A549 (cell line): ENCODE measurements at regions not wholly inside any gene's neighbourhood (a gene's known extent, or its start where the extent isn't known, plus 50 kb on each side); places are given as distances from the start of the nearest gene placed in this dataset.

Source experiments
- ATAC-seq, 2 experiments: fragments of 200-7000 bp in 1 of 2; fragments of >200 bp in 1 of 2; cut with Nextera tagmentation in 1 of 2; cut with Tn5 transposase in 1 of 2; 3 replicates each; pipeline versions ENCODE4 v1.8.0 to v1.9.1; 2018 to 2020; ENCODE audit warnings: mild to moderate bottlenecking in 1 of 2, moderate library complexity in 1 of 2
- CTCF ChIA-PET: fragments of 300-600 bp; sonication (Branson Sonifier 250); formaldehyde crosslinking; extraction: SDS; loops from one replicate; lab custom pipeline; 2021; ENCODE audit warnings: antibody characterized with exemption, inconsistent platforms; lab: Yijun Ruan, JAX
- POLR2A ChIA-PET: fragments of 350-600 bp; formaldehyde crosslinking; extraction: SDS; loops from one replicate; lab custom pipeline; 2021; ENCODE audit warnings: antibody characterized with exemption, inconsistent platforms; lab: Yijun Ruan, JAX
- DNase-seq, 2 experiments: peaks; one replicate each; pipeline versions ENCODE4 v3.0.0 to v3.0.0-alpha.2; 2011 to 2016; ENCODE audit warnings: low read depth in 1 of 2, low spot score in 1 of 2
- FAIRE-seq: peaks from 2 replicates; lab custom pipeline; 2011; peaks lifted over from hg19 to GRCh38; lab: Jason Lieb, UNC
- H3K27ac ChIP-seq, 2 experiments: fragments of >200 bp; sonication (Bioruptor Twin); formaldehyde crosslinking; 3 replicates each; pipeline ENCODE4 v1.5.1; 2016 to 2017
- H3K4me1 ChIP-seq: fragments of >200 bp; sonication (Bioruptor Twin); formaldehyde crosslinking; 3 replicates; pipeline ENCODE4 v1.6.1; 2016
- H3K4me2 ChIP-seq: fragments of >200 bp; sonication (Bioruptor Twin); formaldehyde crosslinking; 3 replicates; pipeline ENCODE4 v1.6.1; 2016
- H3K4me3 ChIP-seq: fragments of >200 bp; sonication (Bioruptor Twin); formaldehyde crosslinking; 3 replicates; pipeline ENCODE4 v1.5.1; 2016
- H3K9me3 ChIP-seq: fragments of >200 bp; sonication (Bioruptor Twin); formaldehyde crosslinking; 3 replicates; pipeline ENCODE4 v1.6.1; 2016
- CBX2 ChIP-seq: fragments of 200-600 bp; sonication (generic); IDR thresholded peaks from 2 replicates; pipeline ENCODE4 v1.6.1; 2016; ENCODE audit warnings: low read depth, mild to moderate bottlenecking, borderline replicate concordance
- CHD2 ChIP-seq: fragments of 150-350 bp; IDR thresholded peaks from 2 replicates; pipeline ENCODE4 v1.6.1; 2014; ENCODE audit warnings: low read length; ENCODE audit not compliant: partially characterized antibody
- CHD4 ChIP-seq: fragments of 200-600 bp; sonication (generic); IDR thresholded peaks from 2 replicates; pipeline ENCODE4 v1.6.1; 2016; ENCODE audit warnings: antibody characterized with exemption, mild to moderate bottlenecking, borderline replicate concordance
- CTCF ChIP-seq: fragments of >200 bp; sonication (Bioruptor Twin); formaldehyde crosslinking; IDR thresholded peaks from 3 replicates; pipeline ENCODE4 v1.5.1; 2016
- ELK1 ChIP-seq: fragments of 150-350 bp; IDR thresholded peaks from 2 replicates; pipeline ENCODE4 v1.6.1; 2014; ENCODE audit warnings: low read depth, mild to moderate bottlenecking, low read length
- FOSL2 ChIP-seq, 2 experiments: fragments of 450-650 bp in 1 of 2; fragments of >200 bp in 1 of 2; sonication (Bioruptor Twin) in 1 of 2; formaldehyde crosslinking; IDR thresholded peaks; 2 replicates each; pipeline versions ENCODE4 v1.5.0 to v1.6.1; 2016 to 2020; ENCODE audit warnings: mild to moderate bottlenecking in 1 of 2, moderate library complexity in 1 of 2
- FOXS1 ChIP-seq: fragments of 250-450 bp; sonication (Bioruptor Pico); IDR thresholded peaks from 2 replicates; pipeline ENCODE4 v1.5.0; 2020; ENCODE audit warnings: mild to moderate bottlenecking, moderate library complexity
- HOXB5 ChIP-seq: fragments of 250-450 bp; sonication (Bioruptor Pico); IDR thresholded peaks from 2 replicates; pipeline ENCODE4 v1.5.0; 2020; ENCODE audit warnings: mild to moderate bottlenecking, moderate library complexity
- JUNB ChIP-seq: fragments of >200 bp; sonication (Bioruptor Twin); formaldehyde crosslinking; IDR thresholded peaks from 2 replicates; pipeline ENCODE4 v1.6.1; 2016
- MAFK ChIP-seq: fragments of 450-650 bp; IDR thresholded peaks from 2 replicates; pipeline ENCODE4 v1.6.1; 2014; ENCODE audit not compliant: partially characterized antibody
- MAX ChIP-seq: IDR thresholded peaks from 2 replicates; pipeline ENCODE4 v1.6.1; 2012
- MYC ChIP-seq: IDR thresholded peaks from 2 replicates; pipeline ENCODE4 v1.6.1; 2012; ENCODE audit warnings: mild to moderate bottlenecking, inconsistent platforms, low read length, improper control_type of control experiment, borderline replicate concordance
- NPAS2 ChIP-seq: fragments of 250-450 bp; sonication (Bioruptor Pico); IDR thresholded peaks from 2 replicates; pipeline ENCODE4 v1.8.0; 2022; ENCODE audit warnings: mild to moderate bottlenecking, moderate library complexity, borderline replicate concordance
- POLR2A ChIP-seq: IDR thresholded peaks from 2 replicates; pipeline ENCODE4 v1.6.1; 2012; ENCODE audit warnings: mild to moderate bottlenecking, low read length
- POLR2AphosphoS2 ChIP-seq: conservative IDR thresholded peaks from 2 replicates; pipeline ENCODE4 v1.6.1; 2012; ENCODE audit warnings: low read length, improper control_type of control experiment, inconsistent platforms
- REST ChIP-seq: fragments of 200-600 bp; sonication (generic); IDR thresholded peaks from 2 replicates; pipeline ENCODE4 v1.6.1; 2016; ENCODE audit warnings: antibody characterized with exemption, mild to moderate bottlenecking, moderate library complexity
- SREBF2 ChIP-seq: fragments of 450-650 bp; IDR thresholded peaks from 2 replicates; pipeline ENCODE4 v1.6.1; 2014; ENCODE audit warnings: mild to moderate bottlenecking, moderate library complexity
- TP53 ChIP-seq: fragments of 250-450 bp; sonication (Bioruptor Pico); IDR thresholded peaks from 2 replicates; pipeline ENCODE4 v1.5.0; 2021; ENCODE audit warnings: mild to moderate bottlenecking, moderate library complexity
- USF2 ChIP-seq: fragments of 450-650 bp; IDR thresholded peaks from 2 replicates; pipeline ENCODE4 v1.6.1; 2014; ENCODE audit warnings: antibody characterized with exemption
- ZFP36 ChIP-seq: fragments of 450-650 bp; IDR thresholded peaks from 2 replicates; pipeline ENCODE4 v1.6.1; 2014; ENCODE audit warnings: borderline replicate concordance; ENCODE audit not compliant: partially characterized antibody
- WGBS: methylation state at CpG from one replicate; pipeline ENCODE4 v1.1.6; 2017; ENCODE audit errors: missing lambda C conversion rate; 5-methylcytosine and 5-hydroxymethylcytosine counted together

- H3K4me3 ChIP-seq = no peak overlapping the region
- POLR2A ChIA-PET = no interaction called here
- no peak for TF ChIP-seq ELK1
- TF ChIP-seq CHD2 = no peak
- no peak for TF ChIP-seq POLR2A
- TF ChIP-seq, all 56 proteins: peak for 0
- no peaks in the 10 kb centered on the region for H3K4me1 ChIP-seq
- H3K9me3 ChIP-seq = no peaks in the 10 kb centered on the region
- CTCF ChIA-PET = no interaction called here
- 4% methylated on average over 4 of the region's 4 CpGs for WGBS
- DNase-seq = no peak
- no peak overlapping the region for H3K27ac ChIP-seq
- FAIRE-seq = no peak
- ATAC-seq = no peak
- H3K4me2 ChIP-seq = no peak overlapping the region
Measured at GRCh38 chr2:129129087-129129486, 810.4 kb upstream of the HS6ST1 start.

GRCh38 chr2:129133692-129134641 lies 815.3 kb upstream of the HS6ST1 start:
- DNase-seq = no peak
- H3K4me3 ChIP-seq = no peak overlapping the region
- ATAC-seq = no peak
- ChIA-PET POLR2A (no interaction called here), CTCF (interaction anchor here (0.6 kb wide), 1 partner anchor 33 kb away, joined by 4 read pairs; no protein-coding TSS in a partner anchor)
- FAIRE-seq = no peak
- H3K27ac ChIP-seq = no peak overlapping the region
- 34% methylated on average over 8 of the region's 8 CpGs for WGBS
- no peak for TF ChIP-seq REST
- H3K4me1 ChIP-seq = no peaks in the 10 kb centered on the region
- no peak overlapping the region for H3K4me2 ChIP-seq
- H3K9me3 ChIP-seq = no peaks in the 10 kb centered on the region

- WGBS = 5% methylated on average over 5 of the region's 5 CpGs
- Histone ChIP-seq H3K4me1 (no peaks in the 10 kb centered on the region), H3K4me3 (no peak overlapping the region), H3K27ac (no peak overlapping the region), H3K4me2 (no peak overlapping the region), H3K9me3 (no peaks in the 10 kb centered on the region)
- TF ChIP-seq MYC (no peak), HOXB5 (CRISPR knock-in tag) (no peak)
- no peak for FAIRE-seq
- no peak for ATAC-seq
- no peak for DNase-seq
- POLR2A ChIA-PET = no interaction called here
- CTCF ChIA-PET = interaction anchor here (0.6 kb wide), 1 partner anchor 34 kb away, joined by 4 read pairs; no protein-coding TSS in a partner anchor
Measured at GRCh38 chr2:129135017-129135416, 816.3 kb upstream of the HS6ST1 start.

GRCh38 chr2:129139380-129139779 lies 820.7 kb upstream of the HS6ST1 start:
- H3K27ac ChIP-seq = no peak overlapping the region
- ATAC-seq (no peak), FAIRE-seq (no peak), DNase-seq (no peak)
- ChIA-PET CTCF (interaction anchor here (1.2 kb wide), 1 partner anchor 12 kb away, joined by 4 read pairs; no protein-coding TSS in a partner anchor), POLR2A (no interaction called here)
- no peaks in the 10 kb centered on the region for H3K9me3 ChIP-seq
- no peak overlapping the region for H3K4me2 ChIP-seq
- 9% methylated on average over 2 of the region's 2 CpGs for WGBS
- H3K4me3 ChIP-seq = no peak overlapping the region
- H3K4me1 ChIP-seq = no peaks in the 10 kb centered on the region
- no peak for TF ChIP-seq USF2
- no peak for TF ChIP-seq MAX
- no peak for TF ChIP-seq FOXS1
- no peak for TF ChIP-seq CBX2
- TF ChIP-seq JUNB = no peak
- no peak for TF ChIP-seq MAFK
- TF ChIP-seq SREBF2 = no peak
- TF ChIP-seq FOSL2 (IDR thresholded peaks at IDR 0.05) = no peak
- TF ChIP-seq FOSL2 (CRISPR knock-in tag; IDR thresholded peaks at IDR 0.05) = no peak
- TF ChIP-seq CHD2 = no peak
- no peak for TF ChIP-seq CTCF
- no peak for TF ChIP-seq CHD4
- TF ChIP-seq TP53 (CRISPR knock-in tag) = no peak
- no peak for TF ChIP-seq NPAS2 (CRISPR knock-in tag)
- no peak for TF ChIP-seq HOXB5 (CRISPR knock-in tag)
- TF ChIP-seq ZFP36 = no peak
- no peak for TF ChIP-seq POLR2AphosphoS2
